ENCODE measurements at regions not wholly inside any gene's neighbourhood (a gene's known extent, or its start where the extent isn't known, plus 50 kb on each side); places are given as distances from the start of the nearest gene placed in this dataset.

DNA sequence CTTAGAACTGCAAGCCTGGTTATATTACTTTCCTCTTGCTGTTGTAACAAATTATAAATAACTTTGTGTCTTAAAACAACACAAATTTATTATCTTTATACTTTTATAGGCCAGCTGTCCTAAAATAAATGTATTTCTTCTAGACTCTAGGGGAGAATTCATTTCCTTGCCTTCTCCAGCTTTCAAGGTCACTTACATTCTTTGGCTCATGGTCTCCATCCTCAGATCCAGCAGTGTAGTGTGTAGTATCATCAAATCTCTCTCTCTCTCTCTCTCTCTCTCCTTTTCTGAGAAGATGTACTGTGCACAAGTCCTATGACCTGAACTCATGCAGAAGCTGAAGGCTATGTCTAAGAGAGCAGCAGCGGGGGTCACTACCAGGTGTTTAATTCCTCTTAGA is 1510.6 kb downstream of the MRPL39 start:
- Histone ChIP-seq H3K4me3 (ENCODE audit: low read length) (no peak overlapping the region), H3K27ac (ENCODE audit: low read length) (no peak overlapping the region), H3K36me3 (ENCODE audit: control insufficient read depth, insufficient read depth, low read length) (no peaks in the 10 kb centered on the region), H3K27me3 (ENCODE audit: control insufficient read depth, insufficient read depth, low read length) (no peaks in the 10 kb centered on the region), H3K4me1 (ENCODE audit: control insufficient read depth, insufficient read depth, low read length) (no peaks in the 10 kb centered on the region), H3K9me3 (ENCODE audit: control insufficient read depth, low read depth, low read length) (peaks cover 3% of the 10 kb centered on the region)
- no peak for DNase-seq
- no CpG with 5 or more reads among the region's 1 CpG for WGBS (ENCODE audit: insufficient coverage, low lambda C conversion rate)

DNA sequence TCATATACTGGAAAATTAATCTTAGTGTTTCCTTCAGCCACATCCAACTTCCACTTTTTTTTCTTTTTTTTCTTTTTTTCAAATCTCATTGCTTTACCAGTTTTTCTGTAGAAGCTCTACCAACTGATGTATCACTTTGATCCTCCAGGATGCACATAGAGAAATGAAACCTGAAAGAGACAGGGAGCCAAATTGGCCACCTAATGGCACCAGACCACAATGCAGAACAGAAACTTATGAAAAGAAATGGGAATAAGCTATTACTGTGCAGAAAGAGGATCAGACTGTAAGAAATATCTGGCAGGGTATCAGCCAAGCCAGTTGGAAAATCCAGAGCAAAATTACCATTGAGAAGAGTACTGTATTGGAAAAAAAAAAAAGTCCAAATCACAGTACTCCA is 1514.2 kb downstream of the MRPL39 start:
- no peak for DNase-seq
- Histone ChIP-seq H3K9me3 (ENCODE audit: control insufficient read depth, low read depth, low read length) (peaks cover 3% of the 10 kb centered on the region), H3K27ac (ENCODE audit: low read length) (no peak overlapping the region), H3K36me3 (ENCODE audit: control insufficient read depth, insufficient read depth, low read length) (no peaks in the 10 kb centered on the region), H3K4me1 (ENCODE audit: control insufficient read depth, insufficient read depth, low read length) (no peaks in the 10 kb centered on the region), H3K4me3 (ENCODE audit: low read length) (no peak overlapping the region), H3K27me3 (ENCODE audit: control insufficient read depth, insufficient read depth, low read length) (no peaks in the 10 kb centered on the region)

DNA sequence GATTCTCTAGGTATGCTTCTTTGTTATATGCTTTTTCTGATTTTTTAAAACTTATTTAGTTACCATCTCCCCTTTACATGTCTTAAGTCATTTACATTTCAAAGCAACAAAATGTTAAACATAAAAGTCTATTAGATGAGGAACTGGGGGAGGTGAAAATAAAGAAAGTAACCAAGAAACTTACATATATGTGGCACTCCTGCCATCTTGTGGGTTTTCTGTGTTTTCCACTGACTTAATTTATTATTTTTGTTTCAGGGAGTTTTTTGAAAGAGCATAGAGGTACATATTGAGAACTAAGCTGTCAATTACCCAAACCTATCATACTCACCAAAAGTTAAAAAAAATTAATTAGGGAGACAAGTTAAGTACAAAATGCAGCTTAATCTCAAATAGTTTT is 1531.1 kb downstream of the MRPL39 start:
- Histone ChIP-seq H3K27ac (ENCODE audit: low read length) (no peak overlapping the region), H3K9me3 (ENCODE audit: control insufficient read depth, low read depth, low read length) (no peaks in the 10 kb centered on the region), H3K4me3 (ENCODE audit: low read length) (no peak overlapping the region), H3K4me1 (ENCODE audit: control insufficient read depth, insufficient read depth, low read length) (no peaks in the 10 kb centered on the region), H3K36me3 (ENCODE audit: control insufficient read depth, insufficient read depth, low read length) (no peaks in the 10 kb centered on the region), H3K27me3 (ENCODE audit: control insufficient read depth, insufficient read depth, low read length) (no peaks in the 10 kb centered on the region)
- DNase-seq = no peak

DNA sequence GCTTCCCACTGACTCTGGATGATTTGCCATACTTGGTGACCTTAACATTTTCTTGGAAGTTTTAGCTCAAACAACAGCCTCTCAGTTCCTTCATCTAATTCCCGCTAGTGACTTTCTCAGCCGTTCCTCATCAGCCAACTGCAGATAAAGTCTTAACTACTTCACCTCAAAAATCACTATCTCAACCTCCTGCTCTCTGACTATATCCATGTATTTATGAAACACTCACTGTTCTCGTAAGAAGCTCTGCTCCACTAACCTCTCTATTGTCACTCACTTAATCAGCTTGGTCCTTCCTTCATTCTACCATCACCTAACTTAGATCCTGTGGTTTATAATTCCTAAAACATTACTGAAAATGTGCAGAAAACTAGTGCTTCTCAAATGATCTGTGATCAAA is 1551.6 kb downstream of the MRPL39 start:
- H3K27me3 ChIP-seq (ENCODE audit: control insufficient read depth, insufficient read depth, low read length) = no peaks in the 10 kb centered on the region
- no peak overlapping the region for H3K27ac ChIP-seq (ENCODE audit: low read length)
- H3K9me3 ChIP-seq (ENCODE audit: control insufficient read depth, low read depth, low read length) = no peaks in the 10 kb centered on the region
- DNase-seq = no peak
- no peaks in the 10 kb centered on the region for H3K36me3 ChIP-seq (ENCODE audit: control insufficient read depth, insufficient read depth, low read length)
- H3K4me3 ChIP-seq (ENCODE audit: low read length) = no peak overlapping the region
- 78% methylated on average over 3 of the region's 3 CpGs for WGBS (ENCODE audit: insufficient coverage, low lambda C conversion rate)
- no peaks in the 10 kb centered on the region for H3K4me1 ChIP-seq (ENCODE audit: control insufficient read depth, insufficient read depth, low read length)

DNA sequence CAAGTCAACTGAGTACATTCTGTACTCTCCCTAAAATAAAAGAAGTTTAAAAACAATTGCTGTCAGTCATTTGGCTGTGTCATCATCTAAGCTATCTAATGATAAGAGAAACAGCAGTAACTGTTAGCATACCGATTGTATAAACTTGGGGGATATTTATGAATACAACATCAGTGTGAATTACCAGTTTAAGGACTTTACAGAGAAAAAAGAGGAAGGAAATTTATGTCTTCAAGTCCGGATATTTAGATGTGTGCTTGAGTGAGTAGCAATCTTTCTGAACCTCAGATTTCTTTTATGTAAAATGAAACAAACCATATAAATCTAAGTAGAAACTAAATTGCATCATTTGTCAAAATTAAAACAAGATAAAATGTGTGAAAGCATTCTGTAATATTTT is 1557.0 kb downstream of the MRPL39 start:
- Histone ChIP-seq H3K4me3 (ENCODE audit: low read length) (no peak overlapping the region), H3K27me3 (ENCODE audit: control insufficient read depth, insufficient read depth, low read length) (no peaks in the 10 kb centered on the region), H3K36me3 (ENCODE audit: control insufficient read depth, insufficient read depth, low read length) (no peaks in the 10 kb centered on the region), H3K4me1 (ENCODE audit: control insufficient read depth, insufficient read depth, low read length) (no peaks in the 10 kb centered on the region), H3K9me3 (ENCODE audit: control insufficient read depth, low read depth, low read length) (no peaks in the 10 kb centered on the region), H3K27ac (ENCODE audit: low read length) (no peak overlapping the region)
- WGBS (ENCODE audit: insufficient coverage, low lambda C conversion rate) = 71% methylated on average over 1 of the region's 2 CpGs
- no peak for DNase-seq

DNA sequence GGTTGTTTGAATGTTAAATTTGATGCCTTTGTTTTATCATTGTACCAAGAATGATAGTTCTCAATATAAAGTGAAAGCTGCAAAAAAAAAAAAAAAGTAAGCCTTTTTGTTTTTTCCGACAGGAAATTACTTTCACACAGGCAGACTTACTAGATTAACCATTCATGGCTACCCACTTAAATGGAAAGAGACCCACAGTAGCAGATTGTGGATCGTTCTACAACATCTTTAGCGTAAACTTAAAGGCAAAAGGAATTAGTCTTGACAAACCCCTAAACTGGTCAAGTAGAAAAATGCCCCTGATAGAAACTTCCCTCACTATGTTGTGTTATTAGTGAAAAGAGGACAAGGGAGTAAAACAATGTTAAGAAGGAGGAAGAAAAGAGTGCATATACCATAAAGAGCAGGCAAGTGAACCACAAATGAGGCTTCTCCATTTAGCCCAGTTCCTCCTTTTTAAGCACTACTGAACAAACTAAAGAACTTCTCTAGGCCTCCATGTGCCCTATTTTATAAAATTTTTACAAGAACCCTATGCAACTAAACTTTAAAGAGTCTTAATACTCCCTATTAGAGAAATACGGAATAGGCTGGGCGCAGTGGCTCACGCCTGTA is 1560.3 kb downstream of the MRPL39 start:
- Histone ChIP-seq H3K9me3 (ENCODE audit: control insufficient read depth, low read depth, low read length) (no peaks in the 10 kb centered on the region), H3K4me1 (ENCODE audit: control insufficient read depth, insufficient read depth, low read length) (no peaks in the 10 kb centered on the region), H3K27ac (ENCODE audit: low read length) (no peak overlapping the region), H3K36me3 (ENCODE audit: control insufficient read depth, insufficient read depth, low read length) (no peaks in the 10 kb centered on the region), H3K4me3 (ENCODE audit: low read length) (no peak overlapping the region), H3K27me3 (ENCODE audit: control insufficient read depth, insufficient read depth, low read length) (no peaks in the 10 kb centered on the region)
- DNase-seq = no peak
- WGBS (ENCODE audit: insufficient coverage, low lambda C conversion rate) = no CpG with 5 or more reads among the region's 6 CpGs

DNA sequence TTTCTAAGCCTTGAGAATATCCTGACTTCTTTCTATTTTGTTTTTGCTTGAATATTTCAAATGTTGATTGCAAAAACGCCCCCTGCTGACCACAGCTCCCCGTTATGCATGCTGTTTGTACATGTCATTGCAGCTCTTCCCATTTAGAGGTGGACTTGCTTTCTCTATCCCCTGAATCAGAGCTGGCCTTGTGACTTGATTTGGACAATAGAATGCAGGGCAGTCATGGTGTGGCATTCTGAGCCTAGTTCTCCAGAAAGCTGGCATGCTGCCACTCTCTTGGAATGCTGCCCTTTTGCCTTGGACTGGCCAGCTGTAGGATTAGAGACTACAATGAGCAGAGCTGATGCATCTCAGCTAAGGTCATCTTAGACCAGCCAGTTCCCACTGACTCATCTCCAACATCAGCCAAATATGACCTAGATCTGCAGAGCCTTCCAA is 1561.5 kb downstream of the MRPL39 start:
- Histone ChIP-seq H3K27ac (ENCODE audit: low read length) (no peak overlapping the region), H3K4me3 (ENCODE audit: low read length) (no peak overlapping the region), H3K9me3 (ENCODE audit: control insufficient read depth, low read depth, low read length) (no peaks in the 10 kb centered on the region), H3K27me3 (ENCODE audit: control insufficient read depth, insufficient read depth, low read length) (no peaks in the 10 kb centered on the region), H3K36me3 (ENCODE audit: control insufficient read depth, insufficient read depth, low read length) (no peaks in the 10 kb centered on the region), H3K4me1 (ENCODE audit: control insufficient read depth, insufficient read depth, low read length) (no peaks in the 10 kb centered on the region)
- DNase-seq = peak; percentile 3 to 6
- no CpG with 5 or more reads among the region's 2 CpGs for WGBS (ENCODE audit: insufficient coverage, low lambda C conversion rate)

DNA sequence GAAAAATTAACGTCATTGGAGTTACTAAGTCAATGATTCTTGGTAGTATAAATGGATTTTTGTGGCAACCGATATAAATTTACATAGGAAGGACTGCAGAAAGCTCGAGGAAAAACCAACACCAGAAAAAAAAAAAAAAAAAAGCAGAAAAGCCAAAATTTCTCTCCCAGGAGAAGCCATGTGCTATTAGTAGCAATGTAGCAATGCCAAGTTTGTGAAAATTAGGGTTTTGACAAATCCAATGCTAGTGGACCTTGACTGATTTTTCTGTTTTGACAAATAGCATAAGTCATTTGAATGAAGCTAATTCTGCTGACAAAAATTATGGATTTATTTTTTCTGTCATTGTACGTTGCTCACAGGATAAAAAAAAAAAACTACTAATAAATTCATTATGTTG is 1561.9 kb downstream of the MRPL39 start:
- DNase-seq = no peak
- Histone ChIP-seq H3K27ac (ENCODE audit: low read length) (no peak overlapping the region), H3K36me3 (ENCODE audit: control insufficient read depth, insufficient read depth, low read length) (no peaks in the 10 kb centered on the region), H3K27me3 (ENCODE audit: control insufficient read depth, insufficient read depth, low read length) (no peaks in the 10 kb centered on the region), H3K4me3 (ENCODE audit: low read length) (no peak overlapping the region), H3K9me3 (ENCODE audit: control insufficient read depth, low read depth, low read length) (no peaks in the 10 kb centered on the region), H3K4me1 (ENCODE audit: control insufficient read depth, insufficient read depth, low read length) (no peaks in the 10 kb centered on the region)
- no CpG with 5 or more reads among the region's 4 CpGs for WGBS (ENCODE audit: insufficient coverage, low lambda C conversion rate)

DNA sequence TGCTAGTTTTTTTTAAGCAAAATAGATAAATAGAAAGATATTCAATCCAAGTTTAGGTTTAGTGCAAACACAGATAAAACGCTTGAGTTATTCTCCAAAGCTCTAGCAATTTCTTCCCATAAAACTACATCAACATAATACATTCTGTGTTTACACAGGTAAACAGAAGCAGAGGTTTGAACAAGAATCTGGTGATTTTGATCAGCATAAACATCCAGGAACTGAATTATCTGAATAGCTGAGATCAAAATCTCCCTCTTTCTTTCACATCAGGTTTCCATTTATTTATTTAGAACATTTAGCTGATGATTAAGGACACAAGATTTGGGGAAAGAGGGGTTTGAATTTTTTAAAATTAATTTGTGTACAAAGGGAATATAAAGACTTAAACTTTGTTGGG is 1564.6 kb downstream of the MRPL39 start:
- DNase-seq = no peak
- Histone ChIP-seq H3K4me3 (ENCODE audit: low read length) (no peak overlapping the region), H3K9me3 (ENCODE audit: control insufficient read depth, low read depth, low read length) (no peaks in the 10 kb centered on the region), H3K27ac (ENCODE audit: low read length) (no peak overlapping the region), H3K36me3 (ENCODE audit: control insufficient read depth, insufficient read depth, low read length) (no peaks in the 10 kb centered on the region), H3K27me3 (ENCODE audit: control insufficient read depth, insufficient read depth, low read length) (no peaks in the 10 kb centered on the region), H3K4me1 (ENCODE audit: control insufficient read depth, insufficient read depth, low read length) (no peaks in the 10 kb centered on the region)
- 40% methylated on average over 1 of the region's 1 CpG for WGBS (ENCODE audit: insufficient coverage, low lambda C conversion rate)

DNA sequence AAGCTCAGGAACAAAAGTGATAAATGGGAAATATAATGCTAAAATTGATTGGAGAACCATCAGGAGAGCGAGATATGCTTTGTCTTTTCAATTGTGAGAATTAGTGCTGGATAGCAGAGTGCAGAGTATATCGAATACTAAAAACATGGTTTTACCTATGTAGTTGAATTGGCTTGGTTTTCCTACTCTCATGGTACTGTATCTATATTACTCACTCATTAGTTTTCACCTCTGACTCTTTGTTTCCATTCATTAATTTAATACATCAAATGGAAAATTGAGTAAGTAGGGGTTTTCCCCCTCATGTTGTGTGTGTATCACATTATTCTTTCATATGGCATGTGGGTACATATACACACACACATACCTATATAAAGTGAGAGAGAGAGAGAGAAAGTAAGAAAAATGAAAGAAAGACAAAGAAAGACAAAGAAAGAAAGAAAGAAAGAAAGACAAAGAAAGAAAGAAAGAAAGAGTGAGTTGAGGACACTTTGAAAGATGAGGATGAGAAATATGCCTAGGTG is 1574.5 kb downstream of the MRPL39 start:
- Histone ChIP-seq H3K27ac (ENCODE audit: low read length) (no peak overlapping the region), H3K4me3 (ENCODE audit: low read length) (no peak overlapping the region), H3K9me3 (ENCODE audit: control insufficient read depth, low read depth, low read length) (no peaks in the 10 kb centered on the region), H3K4me1 (ENCODE audit: control insufficient read depth, insufficient read depth, low read length) (no peaks in the 10 kb centered on the region), H3K36me3 (ENCODE audit: control insufficient read depth, insufficient read depth, low read length) (no peaks in the 10 kb centered on the region), H3K27me3 (ENCODE audit: control insufficient read depth, insufficient read depth, low read length) (no peaks in the 10 kb centered on the region)
- 0% methylated on average over 1 of the region's 2 CpGs for WGBS (ENCODE audit: insufficient coverage, low lambda C conversion rate)
- DNase-seq = no peak

DNA sequence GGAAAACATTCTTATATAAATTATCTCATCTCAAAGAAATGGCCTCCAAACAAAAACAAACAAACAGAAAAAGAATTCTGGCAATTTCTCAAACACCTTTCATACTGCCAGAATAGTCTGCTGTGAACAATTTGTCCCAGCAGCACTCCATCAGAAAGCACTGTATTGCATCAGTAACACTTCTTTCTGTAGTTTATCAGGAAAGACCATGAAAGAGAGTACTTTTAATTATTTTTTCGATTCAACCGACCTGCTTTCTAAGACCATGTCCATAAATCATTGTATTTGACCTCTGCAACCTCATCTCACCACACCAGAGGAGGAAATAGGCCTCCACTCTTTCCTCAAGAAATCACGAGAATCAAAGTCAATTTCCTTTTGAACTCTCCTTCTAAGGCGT is 1579.9 kb downstream of the MRPL39 start:
- no peak for DNase-seq
- no peaks in the 10 kb centered on the region for H3K9me3 ChIP-seq (ENCODE audit: control insufficient read depth, low read depth, low read length)
- WGBS (ENCODE audit: insufficient coverage, low lambda C conversion rate) = 84% methylated on average over 3 of the region's 4 CpGs
- no peaks in the 10 kb centered on the region for H3K27me3 ChIP-seq (ENCODE audit: control insufficient read depth, insufficient read depth, low read length)
- no peaks in the 10 kb centered on the region for H3K4me1 ChIP-seq (ENCODE audit: control insufficient read depth, insufficient read depth, low read length)
- H3K27ac ChIP-seq (ENCODE audit: low read length) = no peak overlapping the region
- H3K4me3 ChIP-seq (ENCODE audit: low read length) = no peak overlapping the region
- no peaks in the 10 kb centered on the region for H3K36me3 ChIP-seq (ENCODE audit: control insufficient read depth, insufficient read depth, low read length)

Measured in large intestine (tissue), 3 donors.